Activated CD4-positive, alpha-beta T cell treated with anti-CD3 and anti-CD28 coated beads, Interleukin-2, amount 50 U/mL, for 16 hours (primary cell): ENCODE measurements at regions not wholly inside any gene's neighbourhood (a gene's known extent, or its start where the extent isn't known, plus 50 kb on each side); places are given as distances from the start of the nearest gene placed in this dataset.
"Not testable (repeated sequence)": the region's sequence is repeated elsewhere in the genome, so short reads cannot be mapped to it uniquely, and the experiment has no call there.

ENCODE experiments used
- DNase-seq: peaks from one replicate; pipeline ENCODE4 v3.0.0-alpha.2; 2020

DNA sequence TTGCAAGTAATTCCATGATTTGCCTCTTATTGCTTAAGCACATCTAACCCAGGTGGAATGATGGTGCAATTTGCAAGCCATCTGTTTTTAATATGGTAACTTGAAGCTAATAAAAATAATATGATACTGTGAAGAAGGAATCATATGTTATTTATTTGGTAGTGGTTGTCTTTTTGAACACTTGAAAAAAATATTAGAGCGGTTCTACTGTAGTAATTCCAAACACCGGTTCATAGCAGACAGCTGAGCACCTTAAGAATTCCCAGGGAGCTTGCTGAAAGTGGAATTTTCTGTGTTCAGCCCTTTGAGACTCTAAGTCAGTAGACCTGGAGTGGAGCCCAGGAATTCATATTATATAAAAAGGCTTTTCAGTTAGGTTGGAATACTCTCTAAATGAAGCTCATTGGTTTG is 687.4 kb downstream of the EDEM1 start:
- no peak for DNase-seq

DNA sequence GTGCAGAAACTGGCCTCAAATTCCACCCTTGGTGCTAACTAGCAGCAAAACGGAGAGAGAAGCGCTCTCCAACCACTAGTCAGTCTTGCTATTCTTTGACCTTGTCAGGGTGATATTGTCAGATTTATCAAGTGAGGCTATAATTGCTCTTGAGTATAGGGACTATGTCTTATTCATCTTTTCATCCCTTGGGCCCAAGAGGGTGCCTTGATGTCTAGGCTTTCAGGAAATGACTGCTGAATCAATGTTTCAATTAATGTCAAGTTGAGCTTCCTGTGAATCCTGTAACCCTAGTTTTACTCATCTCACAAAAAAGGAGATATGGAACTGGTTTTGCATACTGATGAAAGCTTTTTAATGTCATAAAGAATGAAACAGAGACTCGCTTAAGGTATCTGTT is 701.3 kb downstream of the EDEM1 start:
- DNase-seq = no peak

DNA sequence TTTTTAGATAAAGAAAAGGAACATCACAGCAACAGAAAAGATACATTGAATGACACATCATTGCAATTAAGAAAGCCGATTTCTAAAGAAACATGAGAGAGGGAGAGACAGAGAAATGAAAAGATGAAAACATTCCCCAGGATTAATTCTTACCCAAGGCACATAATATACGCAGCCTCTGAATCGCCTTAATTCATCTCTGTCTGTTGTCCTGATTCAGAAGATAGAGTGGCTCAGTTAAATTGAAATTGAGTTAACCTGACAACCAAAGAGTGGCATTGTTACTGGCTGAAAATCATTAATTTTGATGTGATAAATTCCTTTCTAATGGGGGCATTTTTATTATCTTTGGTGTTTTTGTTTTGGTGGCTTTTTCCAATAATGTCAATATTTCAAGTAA is 701.9 kb downstream of the EDEM1 start:
- DNase-seq = no peak

DNA sequence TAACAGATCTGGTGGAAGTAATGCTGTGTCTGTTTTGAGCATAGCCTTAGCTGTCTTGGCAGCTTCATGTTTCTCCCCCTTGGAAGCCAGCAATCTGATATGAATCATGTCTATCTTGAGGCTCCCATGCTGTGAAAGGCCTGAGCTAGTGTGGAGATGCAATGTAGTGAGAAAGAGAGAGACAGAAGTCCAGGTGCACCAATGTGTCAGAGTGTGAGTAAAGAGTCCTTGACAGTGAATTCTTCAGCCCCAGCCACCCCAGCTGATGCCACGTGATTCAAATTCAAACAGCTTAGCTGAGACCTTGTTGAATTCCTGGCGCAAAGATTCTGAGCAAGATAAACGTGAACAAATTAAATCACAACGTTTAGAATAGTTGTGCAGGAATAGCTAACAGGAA is 704.2 kb downstream of the EDEM1 start:
- DNase-seq = no peak

DNA sequence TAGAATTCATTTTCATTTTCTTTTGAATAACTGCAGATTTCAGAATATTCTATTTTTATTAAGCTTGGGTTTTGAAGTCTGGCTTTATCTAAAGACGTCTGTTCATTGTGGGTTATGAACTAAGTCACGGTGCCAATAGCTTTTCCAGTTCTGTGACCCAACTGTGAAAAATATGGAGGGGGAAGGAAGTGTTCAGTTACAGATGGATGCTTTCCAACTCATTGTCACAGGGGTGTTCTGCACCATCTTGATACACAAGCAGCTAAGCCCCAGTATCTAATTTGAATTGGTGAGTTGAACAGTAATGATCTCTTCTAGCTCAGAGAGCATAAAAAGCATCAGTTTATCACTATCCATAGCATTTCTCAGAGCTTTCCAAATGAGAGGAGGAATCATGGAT is 710.6 kb downstream of the EDEM1 start:
- DNase-seq = no peak

DNA sequence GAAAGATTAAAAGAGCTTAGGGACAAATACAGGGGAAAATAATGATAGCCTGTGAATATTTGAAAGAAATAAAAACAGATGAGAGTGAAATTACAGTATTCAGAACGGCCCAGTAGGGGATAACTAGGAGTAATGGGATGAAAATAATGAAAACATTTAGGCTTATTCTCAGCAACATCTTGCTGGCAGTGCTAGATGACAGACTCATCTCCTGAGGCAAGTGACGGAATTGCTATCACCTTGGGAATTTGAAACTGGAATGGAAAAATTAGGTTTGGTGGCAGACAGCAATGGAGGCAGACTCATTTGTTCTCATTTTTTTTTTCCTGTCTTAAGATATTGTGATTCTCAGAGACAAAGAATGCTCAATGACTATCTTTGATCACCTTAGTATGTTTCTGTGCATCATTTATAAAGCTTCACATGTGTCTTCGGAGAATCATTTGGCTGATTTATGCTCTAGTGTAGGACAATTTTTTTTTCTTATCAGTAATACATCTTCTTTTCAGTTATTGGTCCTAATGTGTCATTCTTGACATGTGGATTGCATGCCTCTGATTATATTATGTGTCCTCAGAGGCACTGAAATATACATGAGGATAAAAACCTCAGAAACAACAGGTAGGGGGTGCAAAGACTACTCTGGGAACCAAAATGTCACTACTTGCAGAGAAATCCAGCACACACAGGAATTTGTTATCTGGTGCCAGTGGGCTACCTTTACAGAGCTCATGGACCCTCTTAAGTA is 711.7 kb downstream of the EDEM1 start:
- no peak for DNase-seq

DNA sequence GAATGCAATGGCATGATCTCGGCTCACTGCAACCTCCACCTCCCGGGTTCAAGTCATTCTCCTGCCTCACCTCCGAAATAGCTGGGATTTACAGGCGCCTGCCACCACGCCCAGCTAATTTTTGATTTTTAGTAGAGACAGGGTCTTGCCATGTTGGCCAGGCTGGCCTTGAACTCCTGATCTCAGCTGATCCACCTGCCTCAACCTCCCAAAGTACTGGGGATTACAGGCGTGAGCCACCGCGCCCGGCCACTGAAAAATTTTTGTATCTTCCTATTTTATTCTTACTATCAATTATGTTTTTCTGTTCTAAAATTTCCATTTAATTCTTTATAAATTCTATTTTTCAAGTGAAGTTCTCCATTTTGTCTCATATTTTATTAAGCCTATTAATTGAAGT is 730.4 kb downstream of the EDEM1 start:
- no peak for DNase-seq

DNA sequence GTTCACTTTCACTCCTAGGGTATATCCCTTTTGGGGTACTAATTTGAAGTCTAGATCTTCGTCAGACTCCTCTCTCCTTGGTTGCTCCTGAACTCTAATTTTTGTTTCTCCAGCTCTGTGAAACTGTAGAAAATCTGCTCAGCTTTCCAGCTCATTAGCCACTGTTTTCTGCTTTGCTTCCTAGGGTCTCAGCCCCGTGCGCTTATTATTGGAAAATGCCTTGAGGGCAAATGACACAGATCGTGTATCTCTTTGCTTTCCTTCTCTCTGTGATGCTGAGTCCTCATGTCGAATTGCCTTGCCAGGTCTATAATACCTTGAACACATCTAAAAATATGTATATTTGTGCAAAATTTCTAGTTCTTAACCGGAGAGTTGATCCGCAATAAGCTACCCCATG is 731.1 kb downstream of the EDEM1 start:
- no peak for DNase-seq

DNA sequence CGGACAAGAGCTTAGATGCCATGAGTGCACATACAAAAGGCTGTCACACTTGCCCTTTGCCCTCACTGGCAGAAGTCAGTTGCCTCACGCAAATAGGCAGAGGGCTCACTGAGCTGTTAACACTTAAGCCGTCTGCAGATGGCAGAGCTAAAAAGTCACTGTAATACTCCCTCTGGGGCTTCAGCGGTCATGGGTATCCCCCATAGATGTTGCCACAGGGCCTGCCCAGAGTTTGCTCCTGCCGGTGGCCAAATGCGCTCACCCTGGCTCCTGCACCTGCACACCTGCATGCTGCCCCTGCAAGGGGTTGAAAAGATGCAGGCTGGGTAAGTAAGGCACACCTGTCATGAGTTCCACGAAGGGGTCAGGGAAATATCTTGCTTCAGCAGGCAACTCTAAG is 741.5 kb downstream of the EDEM1 start:
- no peak for DNase-seq

DNA sequence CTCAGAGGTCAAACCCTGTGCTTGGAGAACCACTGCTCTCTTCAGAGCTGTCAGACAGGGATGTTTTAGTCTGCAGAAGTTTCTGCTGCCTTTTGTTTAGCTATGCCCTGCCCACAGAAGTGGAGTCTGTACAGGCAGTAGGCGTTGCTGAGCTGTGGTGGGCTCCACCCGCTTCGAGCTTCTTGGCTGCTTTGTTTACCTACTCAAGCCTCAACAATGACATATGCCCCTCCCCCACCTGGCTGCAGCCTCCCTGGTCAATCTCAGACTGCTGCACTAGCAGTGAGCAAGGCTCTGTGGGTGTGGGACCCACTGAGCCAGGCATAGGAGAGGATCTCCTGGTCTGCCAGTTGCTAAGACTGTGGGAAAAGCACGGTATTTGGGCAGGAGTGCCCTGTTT is 756.6 kb downstream of the EDEM1 start:
- not testable (repeated sequence) for DNase-seq

DNA sequence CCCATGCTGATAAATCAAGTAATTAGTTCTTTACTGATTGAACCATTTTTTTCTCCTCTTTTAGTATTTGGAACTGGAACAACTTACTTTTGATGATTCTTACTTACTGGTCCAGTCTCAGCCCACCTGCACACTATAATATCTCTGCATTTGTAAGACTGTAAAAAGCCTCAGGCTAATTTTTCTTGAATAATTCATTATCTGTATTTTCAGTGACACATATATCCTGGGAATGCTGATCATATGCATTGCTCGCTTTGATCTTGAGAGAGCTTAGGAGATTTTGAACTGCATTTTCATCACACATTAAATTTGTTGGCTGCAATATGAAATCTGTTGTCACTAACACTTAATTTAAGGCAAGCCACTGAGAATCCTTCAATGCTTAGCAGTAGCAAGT is 760.6 kb downstream of the EDEM1 start:
- DNase-seq = no peak

DNA sequence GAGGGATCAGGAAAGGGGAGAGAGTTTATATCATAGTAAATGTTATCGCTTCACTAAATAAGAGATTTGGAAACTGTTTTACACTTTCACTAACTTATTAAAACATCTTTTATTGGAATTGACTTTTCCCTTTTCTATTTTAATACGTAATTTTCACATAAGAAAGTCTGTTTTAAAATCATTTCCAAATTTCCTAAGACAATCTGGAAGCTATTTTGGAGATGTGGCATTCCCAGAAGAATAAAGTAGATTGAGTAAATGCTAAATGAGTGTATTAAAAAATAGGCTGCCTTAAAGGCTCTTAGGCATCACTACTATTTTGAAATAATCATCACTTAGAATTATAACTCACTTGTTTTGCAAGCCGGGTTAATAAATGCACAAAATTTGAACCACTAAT is 763.5 kb downstream of the EDEM1 start:
- no peak for DNase-seq

DNA sequence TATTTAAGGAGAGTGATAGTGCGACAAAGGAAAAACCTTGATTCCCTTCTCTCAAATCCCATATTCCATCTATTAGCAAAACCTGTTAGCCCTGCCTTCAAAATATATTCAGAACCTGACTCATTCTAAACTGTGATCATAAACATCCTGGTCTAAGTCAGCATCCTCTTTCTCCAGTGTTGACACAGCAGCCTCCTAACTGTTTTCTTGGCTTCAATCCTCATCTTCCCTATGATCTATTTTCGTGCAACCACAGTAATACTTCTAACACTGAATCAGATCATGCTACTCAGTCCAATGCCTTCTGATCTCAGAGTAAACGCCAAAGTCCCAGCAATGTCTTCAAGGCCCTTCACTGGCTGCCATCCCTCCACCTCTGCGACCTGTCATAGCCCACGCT is 785.1 kb downstream of the EDEM1 start:
- no peak for DNase-seq

DNA sequence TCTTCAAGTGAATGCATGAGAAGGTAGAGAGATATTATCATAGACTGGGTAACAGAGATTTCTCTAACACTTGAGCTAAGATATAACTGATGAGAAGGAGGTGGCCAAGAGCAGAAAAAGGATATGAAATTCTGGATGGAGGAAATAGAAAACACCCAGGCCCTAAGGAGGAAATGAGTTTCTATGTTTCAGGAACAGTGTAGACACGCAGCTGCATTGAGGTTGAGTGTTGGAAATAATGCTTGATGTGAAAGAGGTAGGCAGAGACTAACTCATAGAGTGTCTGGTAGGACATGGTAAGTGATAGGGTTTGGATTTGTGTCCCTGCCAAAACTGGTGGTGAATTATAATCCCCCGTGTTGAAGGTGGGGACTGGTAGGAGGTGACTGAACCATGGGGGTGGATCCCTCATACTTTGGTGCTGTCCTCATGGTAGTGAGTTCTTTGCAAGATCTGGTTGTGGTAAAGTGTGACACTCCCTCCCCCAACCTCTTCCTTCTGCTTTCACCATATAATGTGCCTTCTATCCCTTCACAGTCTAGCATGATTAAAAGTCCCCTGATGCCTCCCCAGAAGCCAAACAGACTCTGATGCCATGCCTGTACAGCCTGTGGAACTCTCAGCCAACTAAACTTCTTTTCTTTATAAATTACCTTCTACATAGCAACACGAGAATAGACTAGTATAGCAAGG is 787.3 kb downstream of the EDEM1 start:
- no peak for DNase-seq

DNA sequence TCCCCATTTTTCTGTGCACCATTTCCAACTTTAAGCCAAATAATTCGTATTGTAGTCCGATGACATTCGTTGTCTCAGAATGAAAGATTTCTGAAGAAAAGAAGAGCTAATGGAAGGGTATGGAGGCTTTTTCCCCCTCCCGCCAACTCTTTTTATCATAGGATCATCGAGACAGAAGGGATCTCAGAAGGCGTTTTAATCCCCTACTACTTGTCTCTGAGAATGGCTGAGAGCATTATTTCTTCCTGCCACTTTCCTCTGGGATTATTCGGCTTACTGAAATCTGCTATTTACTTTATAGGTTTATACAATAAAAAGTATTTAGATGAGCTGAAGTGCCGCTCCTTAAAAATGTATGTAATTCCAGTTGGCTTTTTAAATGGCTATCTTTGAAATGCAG is 789.8 kb downstream of the EDEM1 start:
- no peak for DNase-seq

DNA sequence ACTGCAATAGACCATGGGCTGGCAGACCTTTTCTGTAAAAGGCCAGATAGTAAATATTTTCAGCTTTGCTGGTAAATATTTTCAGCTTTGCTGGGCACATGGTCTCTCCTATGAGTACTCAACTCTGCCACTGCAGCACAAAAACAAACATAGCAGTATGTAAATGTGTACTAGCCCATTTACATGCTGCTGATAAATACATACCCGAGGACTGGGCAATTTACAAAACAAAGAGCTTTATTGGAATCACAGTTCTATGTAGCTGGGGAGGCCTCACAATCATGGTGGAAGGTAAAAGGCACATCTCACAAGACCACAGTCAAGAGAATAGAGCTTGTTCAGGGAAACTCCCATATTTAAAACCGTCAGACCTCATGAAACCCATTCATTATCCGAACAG is 793.0 kb downstream of the EDEM1 start:
- no peak for DNase-seq

DNA sequence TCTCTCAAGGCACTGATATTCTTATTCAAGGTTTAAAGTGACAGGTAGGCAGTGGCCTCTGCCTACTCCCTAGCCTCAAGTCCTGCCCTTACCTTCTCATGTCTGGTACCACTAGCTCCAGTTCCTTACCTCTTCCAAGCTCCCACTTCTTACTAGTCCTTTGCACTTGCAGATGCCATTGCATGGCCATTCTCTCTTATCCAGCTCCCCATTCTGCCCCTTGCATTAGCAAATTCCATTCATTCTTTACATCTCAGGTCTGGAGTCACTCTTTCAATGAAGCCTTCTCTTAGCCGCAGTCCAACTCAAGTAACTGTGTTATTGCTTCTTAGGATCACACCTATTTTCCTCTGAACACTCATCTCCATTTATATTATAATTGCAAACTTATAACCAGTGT is 807.1 kb downstream of the EDEM1 start:
- DNase-seq = no peak

DNA sequence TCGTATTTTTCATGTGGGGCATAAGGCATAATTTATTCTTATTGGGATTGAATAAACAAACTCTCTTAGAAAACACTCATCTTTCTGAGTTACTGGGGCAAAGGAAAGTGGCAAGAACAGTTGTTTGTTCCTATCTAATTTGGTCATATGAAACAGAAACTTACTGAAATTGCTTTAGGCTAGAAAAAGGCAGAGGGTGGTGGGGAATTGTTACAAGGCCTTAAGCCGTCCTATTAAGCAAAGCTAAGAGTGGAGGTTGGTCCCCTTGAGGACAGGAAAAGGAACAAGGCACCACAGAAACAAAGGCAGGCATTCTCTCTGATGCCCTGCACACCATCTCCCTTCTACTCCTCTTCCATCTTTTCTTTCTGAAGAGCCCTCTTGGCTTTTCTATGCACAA is 830.9 kb downstream of the EDEM1 start:
- no peak for DNase-seq

DNA sequence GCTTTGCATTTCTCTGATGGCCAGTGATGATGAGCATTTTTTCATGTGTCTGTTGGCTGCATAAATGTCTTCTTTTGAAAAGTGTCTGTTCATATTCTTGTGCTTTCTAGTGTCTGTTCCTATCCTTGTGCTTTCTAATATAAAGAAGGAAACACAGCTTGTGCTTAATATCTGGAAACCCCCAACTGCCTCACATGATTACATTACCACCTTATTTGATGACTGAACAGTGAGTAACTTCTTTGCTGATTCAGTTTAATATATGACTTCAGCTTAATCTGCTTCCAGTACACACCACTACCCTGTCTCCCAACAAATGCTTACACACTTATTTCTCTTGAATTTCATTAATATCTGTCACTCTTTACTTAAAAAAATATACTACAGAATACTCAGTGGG is 835.1 kb downstream of the EDEM1 start:
- no peak for DNase-seq

DNA sequence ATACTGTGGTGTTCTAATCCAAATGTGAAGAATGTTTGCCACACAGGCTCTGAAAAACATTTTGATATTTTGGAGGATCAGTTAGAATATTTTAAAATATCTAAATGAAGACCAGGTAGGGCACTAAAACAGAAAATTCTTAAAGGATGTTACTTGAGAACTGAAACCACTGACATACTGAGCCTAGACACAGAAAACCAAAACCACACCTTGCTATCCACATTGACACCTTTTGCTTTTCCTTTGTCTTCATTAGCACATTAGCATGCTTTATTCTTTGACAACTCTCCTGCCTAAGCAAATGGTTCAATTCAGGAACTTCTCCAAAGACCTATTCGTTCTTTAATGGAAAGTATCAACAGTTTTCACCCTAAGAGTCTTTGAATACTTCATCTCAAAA is 835.9 kb upstream of the GRM7 start:
- DNase-seq = no peak

DNA sequence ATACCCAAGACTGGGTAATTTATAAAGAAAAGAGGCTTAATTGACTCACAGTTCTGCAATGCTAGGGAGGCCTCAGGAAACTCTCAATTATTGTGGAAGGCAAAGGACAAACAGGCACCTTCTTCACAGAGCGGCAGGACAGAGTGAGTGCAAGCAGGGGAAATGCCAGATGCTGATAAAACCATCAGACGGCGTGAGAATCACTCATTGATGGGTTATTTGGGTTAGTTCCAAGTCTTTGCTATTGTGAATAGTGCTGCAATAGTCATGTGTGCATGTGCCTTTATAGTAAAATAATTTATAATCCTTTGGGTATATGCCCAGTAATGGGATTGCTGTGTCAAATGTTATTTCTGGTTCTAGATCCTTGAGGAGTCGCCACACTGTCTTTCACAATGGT is 830.3 kb upstream of the GRM7 start:
- not testable (repeated sequence) for DNase-seq

DNA sequence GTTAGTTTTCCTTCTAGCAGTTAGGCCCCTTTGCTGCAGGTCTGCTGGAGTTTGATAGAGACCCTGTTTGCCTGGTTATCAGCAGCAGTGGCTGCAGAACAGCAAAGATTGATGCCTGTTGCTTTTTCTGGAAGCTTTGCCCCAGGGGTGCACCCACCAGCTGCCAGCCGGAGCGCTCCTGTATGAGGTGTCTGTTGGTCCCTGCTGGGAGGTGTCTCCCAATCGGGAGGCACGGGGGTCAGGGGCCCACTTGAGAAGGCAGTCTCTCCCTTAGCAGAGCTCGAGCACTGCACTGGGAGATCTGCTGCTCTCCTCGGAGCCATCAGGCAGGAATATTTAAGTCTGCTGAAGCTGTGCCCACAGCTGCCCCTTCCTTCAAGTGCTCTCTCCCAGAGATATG is 825.3 kb upstream of the GRM7 start:
- no peak for DNase-seq

DNA sequence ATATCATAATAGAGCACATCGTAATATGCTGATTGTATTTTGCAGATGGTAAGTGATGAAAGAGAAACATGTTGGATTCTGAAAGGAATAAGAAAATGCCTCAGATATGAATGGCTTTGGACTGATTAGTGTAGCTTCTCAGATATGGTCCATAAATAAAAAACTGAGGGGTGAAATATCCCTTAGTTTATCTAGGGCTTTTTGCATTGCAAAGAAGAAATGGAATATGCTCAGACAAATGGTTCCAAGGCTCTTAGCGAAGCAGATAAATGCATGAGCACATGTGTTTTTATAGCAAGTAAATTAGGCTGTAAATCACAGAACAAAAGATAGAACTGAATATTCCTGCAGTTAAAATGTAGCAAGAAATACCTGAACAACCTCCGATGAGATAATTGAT is 820.9 kb upstream of the GRM7 start:
- no peak for DNase-seq

DNA sequence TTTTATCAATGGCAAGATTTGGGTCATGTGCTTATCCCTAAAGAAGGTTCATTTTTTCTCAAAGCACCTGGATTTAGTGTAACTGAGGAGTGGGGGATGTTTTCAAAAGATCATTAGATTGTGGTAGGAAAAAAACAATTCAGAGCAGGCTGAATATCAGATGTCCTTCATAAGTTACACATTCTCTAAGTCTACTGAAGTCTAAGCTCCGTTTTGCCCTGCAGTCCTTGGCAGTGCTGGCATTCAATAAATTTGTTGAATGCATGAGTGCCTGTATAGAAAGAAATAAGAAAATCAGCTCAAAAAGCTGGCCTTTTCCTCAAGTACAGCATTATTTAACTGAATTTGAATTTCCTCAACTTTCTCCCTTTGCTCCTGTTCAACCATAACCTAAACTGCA is 819.0 kb upstream of the GRM7 start:
- DNase-seq = no peak

DNA sequence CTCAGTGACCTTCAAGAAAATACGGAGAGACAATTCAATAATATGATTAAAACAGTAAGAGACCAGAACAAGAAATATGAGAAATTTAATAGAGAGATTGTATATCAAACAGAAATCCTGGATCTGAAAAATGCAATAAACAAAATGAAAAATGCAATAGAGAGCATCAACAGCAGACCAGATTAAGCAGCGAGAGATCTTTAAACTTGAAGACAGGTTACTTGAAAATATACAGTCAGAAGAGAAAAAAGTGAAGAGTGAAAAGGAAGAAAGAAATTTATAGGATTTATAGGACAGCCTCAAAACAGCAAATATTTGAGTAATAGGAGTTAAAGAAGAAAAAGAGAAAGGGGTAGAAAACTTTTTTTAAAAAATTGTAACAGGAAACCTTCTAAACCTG is 813.9 kb upstream of the GRM7 start:
- DNase-seq = no peak
